ENCODE measurements at regions not wholly inside any gene's neighbourhood (a gene's known extent, or its start where the extent isn't known, plus 50 kb on each side); places are given as distances from the start of the nearest gene placed in this dataset.

- H3K36me3 Mint-ChIP-seq (ENCODE audit: low read depth): no peaks in the 10 kb centered on the region
- no peaks in the 10 kb centered on the region for H3K27me3 Mint-ChIP-seq (ENCODE audit: insufficient read depth)
- DNase-seq (ENCODE audit: low spot score): no peak
- H3K27ac Mint-ChIP-seq: no peak overlapping the region
- no peaks in the 10 kb centered on the region for H3K9me3 Mint-ChIP-seq
- intact Hi-C loops (cut with micrococcal nuclease): no loop called here
- H3K4me3 Mint-ChIP-seq: no peak overlapping the region
- no peaks in the 10 kb centered on the region for H3K4me1 Mint-ChIP-seq (ENCODE audit: low read depth)
Observed at GRCh38 chr7:114755856-114756255, 166.0 kb upstream of the MDFIC start.

GRCh38 chr7:114758661-114759227 is 163.2 kb upstream of the MDFIC start:
- DNase-seq (ENCODE audit: low spot score): no peak
- H3K27ac Mint-ChIP-seq: no peak overlapping the region
- H3K4me1 Mint-ChIP-seq (ENCODE audit: low read depth): no peaks in the 10 kb centered on the region
- no peaks in the 10 kb centered on the region for H3K27me3 Mint-ChIP-seq (ENCODE audit: insufficient read depth)
- H3K36me3 Mint-ChIP-seq (ENCODE audit: low read depth): no peaks in the 10 kb centered on the region
- H3K9me3 Mint-ChIP-seq: no peaks in the 10 kb centered on the region
- intact Hi-C loops (cut with micrococcal nuclease): no loop called here
- no peak overlapping the region for H3K4me3 Mint-ChIP-seq

- no peak overlapping the region for H3K4me3 Mint-ChIP-seq
- no peaks in the 10 kb centered on the region for H3K9me3 Mint-ChIP-seq
- H3K4me1 Mint-ChIP-seq (ENCODE audit: low read depth): no peaks in the 10 kb centered on the region
- no peaks in the 10 kb centered on the region for H3K27me3 Mint-ChIP-seq (ENCODE audit: insufficient read depth)
- intact Hi-C loops (cut with micrococcal nuclease): no loop called here
- no peak overlapping the region for H3K27ac Mint-ChIP-seq
- no peaks in the 10 kb centered on the region for H3K36me3 Mint-ChIP-seq (ENCODE audit: low read depth)
- no peak for DNase-seq (ENCODE audit: low spot score)
Observed at GRCh38 chr7:114759347-114760062, 162.4 kb upstream of the MDFIC start.

GRCh38 chr7:114760477-114760876 is 161.4 kb upstream of the MDFIC start:
- Mint-ChIP-seq H3K27ac (no peak overlapping the region), H3K4me1 (ENCODE audit: low read depth) (no peaks in the 10 kb centered on the region), H3K36me3 (ENCODE audit: low read depth) (no peaks in the 10 kb centered on the region), H3K9me3 (no peaks in the 10 kb centered on the region), H3K27me3 (ENCODE audit: insufficient read depth) (no peaks in the 10 kb centered on the region), H3K4me3 (no peak overlapping the region)
- intact Hi-C loops (cut with micrococcal nuclease): no loop called here
- DNase-seq (ENCODE audit: low spot score): no peak

- H3K4me3 Mint-ChIP-seq: no peak overlapping the region
- H3K4me1 Mint-ChIP-seq (ENCODE audit: low read depth): no peaks in the 10 kb centered on the region
- H3K36me3 Mint-ChIP-seq (ENCODE audit: low read depth): no peaks in the 10 kb centered on the region
- H3K9me3 Mint-ChIP-seq: no peaks in the 10 kb centered on the region
- no peak overlapping the region for H3K27ac Mint-ChIP-seq
- intact Hi-C loops (cut with micrococcal nuclease): no loop called here
- DNase-seq (ENCODE audit: low spot score): no peak
- H3K27me3 Mint-ChIP-seq (ENCODE audit: insufficient read depth): no peaks in the 10 kb centered on the region
Observed at GRCh38 chr7:114761973-114762372, 159.9 kb upstream of the MDFIC start.

GRCh38 chr7:114765331-114766040 is 156.4 kb upstream of the MDFIC start:
- Mint-ChIP-seq H3K4me1 (ENCODE audit: low read depth) (no peaks in the 10 kb centered on the region), H3K9me3 (no peaks in the 10 kb centered on the region), H3K36me3 (ENCODE audit: low read depth) (no peaks in the 10 kb centered on the region), H3K4me3 (no peak overlapping the region), H3K27me3 (ENCODE audit: insufficient read depth) (no peaks in the 10 kb centered on the region), H3K27ac (no peak overlapping the region)
- intact Hi-C loops (cut with micrococcal nuclease): no loop called here
- DNase-seq (ENCODE audit: low spot score): no peak

- no peak for DNase-seq (ENCODE audit: low spot score)
- intact Hi-C loops (cut with micrococcal nuclease): no loop called here
- Mint-ChIP-seq H3K36me3 (ENCODE audit: low read depth) (no peaks in the 10 kb centered on the region), H3K27ac (no peak overlapping the region), H3K9me3 (no peaks in the 10 kb centered on the region), H3K27me3 (ENCODE audit: insufficient read depth) (no peaks in the 10 kb centered on the region), H3K4me3 (no peak overlapping the region), H3K4me1 (ENCODE audit: low read depth) (no peaks in the 10 kb centered on the region)
Observed at GRCh38 chr7:114766041-114766356, 155.9 kb upstream of the MDFIC start.

GRCh38 chr7:114777288-114777687 is 144.6 kb upstream of the MDFIC start:
- Mint-ChIP-seq H3K36me3 (ENCODE audit: low read depth) (no peaks in the 10 kb centered on the region), H3K4me3 (no peak overlapping the region), H3K27ac (no peak overlapping the region), H3K4me1 (ENCODE audit: low read depth) (no peaks in the 10 kb centered on the region), H3K9me3 (no peaks in the 10 kb centered on the region), H3K27me3 (ENCODE audit: insufficient read depth) (no peaks in the 10 kb centered on the region)
- no peak for DNase-seq (ENCODE audit: low spot score)
- intact Hi-C loops (cut with micrococcal nuclease): no loop called here

GRCh38 chr7:114783508-114783907 is 138.4 kb upstream of the MDFIC start:
- intact Hi-C loops (cut with micrococcal nuclease): loop anchor here (5.0 kb wide), 1 partner anchor 61 kb away; no protein-coding TSS in a partner anchor
- Mint-ChIP-seq H3K4me3 (no peak overlapping the region), H3K36me3 (ENCODE audit: low read depth) (no peaks in the 10 kb centered on the region), H3K4me1 (ENCODE audit: low read depth) (peaks cover 18% of the 10 kb centered on the region), H3K9me3 (no peaks in the 10 kb centered on the region), H3K27ac (peak overlapping the region; percentile 32), H3K27me3 (ENCODE audit: insufficient read depth) (no peaks in the 10 kb centered on the region)
- no peak for DNase-seq (ENCODE audit: low spot score)

- no peak for DNase-seq (ENCODE audit: low spot score)
- intact Hi-C loops (cut with micrococcal nuclease): loop anchor here (1.0 to 5.0 kb wide), 3 partner anchors 9 to 62 kb away; no protein-coding TSS in a partner anchor
- H3K4me1 Mint-ChIP-seq (ENCODE audit: low read depth): peaks cover 19% of the 10 kb centered on the region
- H3K9me3 Mint-ChIP-seq: peaks cover 1% of the 10 kb centered on the region
- H3K27ac Mint-ChIP-seq: peak overlapping the region; percentile 16
- no peaks in the 10 kb centered on the region for H3K27me3 Mint-ChIP-seq (ENCODE audit: insufficient read depth)
- H3K4me3 Mint-ChIP-seq: no peak overlapping the region
- no peaks in the 10 kb centered on the region for H3K36me3 Mint-ChIP-seq (ENCODE audit: low read depth)
Observed at GRCh38 chr7:114784177-114784576, 137.7 kb upstream of the MDFIC start.

- no peaks in the 10 kb centered on the region for H3K36me3 Mint-ChIP-seq (ENCODE audit: low read depth)
- intact Hi-C loops (cut with micrococcal nuclease): loop anchor here (1.0 to 5.0 kb wide), 3 partner anchors 9 to 62 kb away; no protein-coding TSS in a partner anchor
- H3K27ac Mint-ChIP-seq: no peak overlapping the region
- H3K4me1 Mint-ChIP-seq (ENCODE audit: low read depth): peaks cover 24% of the 10 kb centered on the region
- no peaks in the 10 kb centered on the region for H3K27me3 Mint-ChIP-seq (ENCODE audit: insufficient read depth)
- no peak for DNase-seq (ENCODE audit: low spot score)
- peaks cover 4% of the 10 kb centered on the region for H3K9me3 Mint-ChIP-seq
- H3K4me3 Mint-ChIP-seq: no peak overlapping the region
Observed at GRCh38 chr7:114784746-114785145, 137.1 kb upstream of the MDFIC start.

- Mint-ChIP-seq H3K27ac (no peak overlapping the region), H3K4me1 (ENCODE audit: low read depth) (peaks cover 31% of the 10 kb centered on the region)
- intact Hi-C loops (cut with micrococcal nuclease): no loop called here
Observed at GRCh38 chr7:114785496-114785895, 136.4 kb upstream of the MDFIC start.

GRCh38 chr7:114786455-114786854 is 135.4 kb upstream of the MDFIC start:
- Mint-ChIP-seq H3K27ac (peak overlapping the region; percentile 56), H3K4me1 (ENCODE audit: low read depth) (peaks cover 31% of the 10 kb centered on the region), H3K27me3 (ENCODE audit: insufficient read depth) (no peaks in the 10 kb centered on the region), H3K4me3 (peak overlapping the region; percentile 16), H3K36me3 (ENCODE audit: low read depth) (no peaks in the 10 kb centered on the region), H3K9me3 (peaks cover 4% of the 10 kb centered on the region)
- no peak for DNase-seq (ENCODE audit: low spot score)
- intact Hi-C loops (cut with micrococcal nuclease): loop anchor here (1.0 kb wide), 1 partner anchor 39 kb away; no protein-coding TSS in a partner anchor

More at GRCh38 chr7:114785496-114785895, 136.4 kb upstream of the MDFIC start:
- Mint-ChIP-seq H3K27me3 (ENCODE audit: insufficient read depth) (no peaks in the 10 kb centered on the region), H3K4me3 (no peak overlapping the region), H3K9me3 (peaks cover 4% of the 10 kb centered on the region), H3K36me3 (ENCODE audit: low read depth) (no peaks in the 10 kb centered on the region)
- no peak for DNase-seq (ENCODE audit: low spot score)
